CD1c-positive myeloid dendritic cell (primary cell): ENCODE measurements at regions not wholly inside any gene's neighbourhood (a gene's known extent, or its start where the extent isn't known, plus 50 kb on each side); places are given as distances from the start of the nearest gene placed in this dataset.
A peak's percentile ranks its signal among the peaks of the same experiment; 100 is the strongest.

ENCODE experiments used
- DNase-seq: peaks from one replicate; pipeline ENCODE4 v3.0.0-alpha.2; 2016; ENCODE audit errors: extremely low spot score

DNA sequence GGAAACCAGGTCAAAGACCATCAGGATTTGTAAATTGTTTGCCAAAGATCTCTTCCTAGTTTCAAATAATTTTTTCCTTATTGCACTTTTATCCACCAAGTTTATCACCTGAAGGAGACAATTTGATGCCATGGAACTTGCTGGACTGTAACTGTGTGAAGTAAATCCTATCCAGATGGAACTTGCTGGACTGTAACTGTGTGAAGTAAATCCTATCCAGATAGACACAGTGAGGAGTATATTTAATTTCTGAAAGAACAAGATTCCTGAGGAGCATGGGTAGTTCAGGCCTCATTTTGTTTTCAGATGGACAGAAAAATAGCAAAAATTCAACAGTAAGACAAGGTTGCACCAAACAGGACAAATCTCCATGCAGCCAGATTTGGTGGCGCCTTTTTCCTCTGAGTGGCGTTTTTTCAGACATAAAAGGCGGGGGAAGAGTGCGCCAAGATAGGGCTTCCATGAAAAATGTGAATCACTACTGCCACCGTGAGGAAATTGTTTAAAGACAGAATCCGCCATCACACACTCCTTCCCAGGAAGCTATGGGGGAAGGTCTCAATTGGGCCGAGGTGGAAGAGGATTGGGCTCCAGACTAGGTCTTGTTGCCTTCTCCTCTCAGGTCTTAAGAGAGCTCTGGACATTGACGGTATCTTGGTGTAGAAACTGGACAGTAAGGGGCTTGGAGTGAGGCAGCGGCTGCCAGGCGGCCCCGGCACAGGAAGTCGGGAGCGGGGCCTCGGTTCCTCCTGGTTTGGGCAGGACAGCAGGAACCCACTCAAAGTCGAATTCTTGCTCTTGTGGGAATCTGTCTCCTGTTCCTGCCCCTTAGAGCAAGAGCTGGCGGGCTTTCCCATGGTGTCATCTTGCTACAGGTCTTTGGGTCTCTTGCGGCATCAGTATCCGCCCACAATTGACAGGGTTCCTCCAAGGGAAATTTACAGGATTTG is 234.7 kb downstream of the OR13H1 start:
- DNase-seq, result no peak

DNA sequence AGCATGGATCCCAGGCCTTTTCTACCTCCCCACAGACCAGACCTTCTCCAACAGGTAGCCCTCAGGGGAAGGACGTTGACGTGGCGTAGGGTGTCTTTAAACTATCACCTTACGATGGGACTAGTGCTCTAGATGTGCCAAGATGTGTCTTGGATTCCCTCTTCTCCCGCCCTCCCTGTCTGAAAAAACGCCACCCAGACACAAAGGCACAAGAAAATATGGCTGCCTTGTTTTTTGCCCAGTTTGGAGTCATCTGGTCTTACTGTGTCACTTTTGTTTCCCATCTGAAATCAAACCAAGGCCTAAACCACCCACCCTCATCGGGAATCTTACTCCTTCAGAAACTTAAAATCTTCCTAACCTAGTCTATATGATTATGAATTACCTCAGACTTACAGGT is 235.4 kb downstream of the OR13H1 start:
- no peak for DNase-seq

DNA sequence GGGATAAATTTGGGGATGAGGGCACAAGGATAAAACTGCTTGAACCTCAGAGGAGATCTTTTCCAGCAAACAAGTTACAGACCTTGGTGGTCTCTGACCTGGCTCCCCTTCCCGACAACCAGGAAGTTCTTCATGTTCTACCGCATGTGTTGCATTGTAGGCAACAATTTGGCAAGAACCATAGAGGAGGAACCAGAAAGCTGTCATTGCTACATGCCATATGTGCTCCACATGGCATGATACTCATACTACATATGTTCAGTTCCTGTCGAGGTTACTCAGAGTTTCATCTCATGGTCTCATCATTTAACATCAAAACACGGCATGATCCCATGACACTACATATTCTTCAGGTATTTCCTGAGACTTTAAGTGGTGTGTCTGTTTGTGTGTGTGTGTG is 235.9 kb downstream of the OR13H1 start:
- no peak for DNase-seq

DNA sequence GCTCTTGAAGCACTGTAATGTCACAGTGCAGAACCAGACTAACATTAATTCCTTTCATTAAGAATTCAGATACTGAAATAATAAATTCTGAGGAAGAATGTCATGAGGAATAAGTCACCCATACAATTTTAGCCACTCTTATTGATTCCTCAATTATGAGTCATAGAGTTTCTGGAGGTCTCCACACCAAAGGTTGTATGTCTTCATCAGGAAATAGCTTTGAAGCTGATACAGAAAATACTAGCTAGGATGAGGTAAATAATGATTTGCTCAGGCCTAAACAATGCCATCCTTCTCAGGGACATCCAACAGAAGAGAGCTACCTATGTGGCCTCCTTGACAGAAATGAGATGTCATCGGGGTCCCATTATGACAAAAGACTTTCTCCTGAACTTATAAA is 238.8 kb downstream of the OR13H1 start:
- DNase-seq, result no peak

DNA sequence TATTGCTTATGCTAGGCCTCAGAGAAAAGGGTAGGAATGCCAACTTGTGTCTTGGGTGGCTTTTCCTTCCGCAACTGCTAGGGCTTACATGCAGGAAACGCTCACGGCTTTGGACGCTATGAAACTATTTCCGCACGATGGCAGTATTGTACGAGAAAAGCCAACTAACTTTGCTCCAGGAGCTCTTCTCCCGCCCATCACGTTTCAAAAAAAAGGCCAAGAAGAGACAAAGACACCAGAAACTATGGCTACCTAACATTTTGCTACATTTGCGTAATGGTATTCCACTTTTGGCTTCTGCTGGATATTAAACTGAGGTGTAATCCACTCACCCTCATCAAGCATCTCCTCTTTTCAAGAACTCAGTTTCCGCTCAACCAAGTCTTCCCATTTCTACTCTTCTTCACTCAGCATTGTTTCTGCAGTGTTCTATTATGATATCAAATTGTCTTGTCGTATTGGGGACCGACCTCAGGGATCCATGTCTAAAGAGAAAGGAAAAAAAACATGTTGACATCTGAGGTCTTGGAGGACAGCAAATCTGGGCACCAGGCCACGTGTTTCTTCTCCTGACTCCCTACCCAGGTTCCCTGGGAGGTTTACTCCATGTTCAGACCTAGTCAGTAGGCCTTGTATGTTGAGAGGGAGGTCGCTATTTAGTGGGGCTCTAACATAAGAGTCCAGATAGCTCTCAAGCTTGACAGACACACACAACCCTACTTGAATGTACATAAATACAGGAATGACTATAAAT is 239.4 kb upstream of the STK26 start:
- DNase-seq, result no peak

DNA sequence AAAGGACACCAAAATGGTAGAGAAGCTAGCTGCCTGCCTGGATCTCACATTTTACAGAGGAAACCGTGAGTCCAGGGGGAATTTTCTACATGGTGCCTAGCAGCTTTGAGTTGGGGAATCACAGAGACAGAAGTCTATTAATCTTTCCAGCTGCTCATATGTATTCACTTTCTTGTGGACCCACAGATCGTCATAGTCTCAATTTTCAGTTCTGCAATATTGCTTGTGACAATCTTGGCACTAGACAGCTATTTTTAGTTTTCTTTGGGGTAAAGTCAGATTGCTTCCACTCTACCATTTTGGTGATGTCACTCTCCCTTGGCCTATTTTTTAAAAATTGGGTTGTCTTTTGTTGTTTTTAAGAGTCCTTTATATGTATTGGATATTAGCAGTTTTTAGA is 233.4 kb upstream of the STK26 start:
- no peak for DNase-seq

DNA sequence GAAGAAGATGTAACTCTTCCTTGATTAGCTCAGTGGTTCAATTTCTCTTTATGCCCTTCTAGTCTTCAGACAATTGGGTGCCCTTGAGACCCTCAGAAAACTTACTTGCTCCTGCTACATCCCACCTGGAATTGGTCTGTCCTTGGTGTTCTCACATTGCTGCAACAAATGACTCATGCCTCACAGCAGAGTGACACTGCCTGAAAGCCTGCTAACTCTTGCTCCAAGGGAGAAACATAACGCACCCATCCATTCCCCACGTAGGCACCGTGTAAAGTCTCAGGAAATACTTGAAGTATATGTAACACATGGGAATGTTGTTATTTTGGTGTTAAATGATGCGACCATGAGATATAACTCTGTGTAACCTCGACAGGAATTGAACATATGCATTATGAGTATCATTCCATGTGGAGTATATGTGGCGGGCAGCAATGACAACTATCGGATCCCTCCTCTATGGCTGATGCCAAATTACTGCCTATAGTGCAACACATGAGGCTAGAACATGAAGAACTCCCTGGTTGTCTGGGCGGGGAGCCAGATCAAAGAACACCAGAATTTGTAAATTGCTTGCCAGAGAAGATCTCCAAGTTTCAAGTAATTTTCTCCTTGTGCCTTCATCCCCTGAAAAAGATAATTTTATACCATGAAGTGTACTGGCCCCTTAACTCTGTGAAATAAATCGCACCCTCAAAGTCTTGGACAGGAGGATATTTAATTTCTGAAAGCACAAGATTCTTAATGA is 231.3 kb upstream of the STK26 start:
- DNase-seq, result no peak

DNA sequence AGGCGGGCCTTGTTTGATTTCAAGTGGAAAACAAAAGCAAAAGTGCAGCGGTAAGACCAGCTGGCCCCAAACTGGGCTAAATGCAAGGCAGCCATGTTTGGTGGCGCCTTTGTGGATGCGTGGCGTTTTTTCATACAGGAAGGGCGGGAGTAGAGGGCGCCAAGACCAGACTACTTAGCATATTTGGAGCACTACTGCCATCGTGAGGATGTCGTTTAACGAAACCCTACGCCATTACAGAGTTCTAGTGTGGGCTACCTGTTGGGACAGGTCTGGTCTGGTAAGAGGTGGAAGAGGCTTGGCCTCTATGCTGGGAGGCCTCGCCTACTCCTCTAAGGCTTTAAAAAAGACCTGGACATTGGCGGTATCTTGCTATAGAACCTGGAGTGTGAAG is 230.7 kb upstream of the STK26 start:
- DNase-seq, result no peak

DNA sequence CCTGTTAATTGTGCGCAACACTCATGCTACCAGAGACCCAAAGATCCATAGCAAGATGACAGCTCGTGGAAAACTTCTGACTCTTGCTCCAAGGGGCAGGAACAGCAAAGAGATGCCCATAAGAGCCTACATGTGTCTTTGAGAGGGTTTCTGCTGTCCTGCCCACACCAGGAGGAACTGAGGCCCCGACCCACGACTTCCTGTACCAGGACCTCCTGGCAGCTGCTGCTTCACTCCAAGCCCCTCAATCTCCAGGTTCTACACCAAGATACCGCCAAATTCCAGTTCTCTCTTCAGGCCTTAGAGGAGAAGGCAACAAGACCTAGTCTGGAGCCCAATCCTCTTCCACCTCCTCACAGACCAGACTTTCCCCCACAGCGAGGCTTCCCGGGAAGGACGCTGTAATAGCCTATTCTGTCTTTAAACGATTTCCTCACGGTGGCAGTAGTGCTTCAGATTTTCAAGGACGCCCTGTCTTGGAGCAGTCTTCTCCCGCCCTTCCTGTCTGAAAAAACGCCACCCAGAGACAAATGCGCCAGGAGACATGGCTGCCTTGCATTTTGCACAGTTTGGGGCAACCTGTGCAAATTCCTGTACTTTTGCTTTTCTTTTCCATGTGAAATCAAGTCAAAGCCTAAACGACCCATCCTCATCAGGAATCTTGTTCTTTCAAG is 230.2 kb upstream of the STK26 start:
- no peak for DNase-seq

DNA sequence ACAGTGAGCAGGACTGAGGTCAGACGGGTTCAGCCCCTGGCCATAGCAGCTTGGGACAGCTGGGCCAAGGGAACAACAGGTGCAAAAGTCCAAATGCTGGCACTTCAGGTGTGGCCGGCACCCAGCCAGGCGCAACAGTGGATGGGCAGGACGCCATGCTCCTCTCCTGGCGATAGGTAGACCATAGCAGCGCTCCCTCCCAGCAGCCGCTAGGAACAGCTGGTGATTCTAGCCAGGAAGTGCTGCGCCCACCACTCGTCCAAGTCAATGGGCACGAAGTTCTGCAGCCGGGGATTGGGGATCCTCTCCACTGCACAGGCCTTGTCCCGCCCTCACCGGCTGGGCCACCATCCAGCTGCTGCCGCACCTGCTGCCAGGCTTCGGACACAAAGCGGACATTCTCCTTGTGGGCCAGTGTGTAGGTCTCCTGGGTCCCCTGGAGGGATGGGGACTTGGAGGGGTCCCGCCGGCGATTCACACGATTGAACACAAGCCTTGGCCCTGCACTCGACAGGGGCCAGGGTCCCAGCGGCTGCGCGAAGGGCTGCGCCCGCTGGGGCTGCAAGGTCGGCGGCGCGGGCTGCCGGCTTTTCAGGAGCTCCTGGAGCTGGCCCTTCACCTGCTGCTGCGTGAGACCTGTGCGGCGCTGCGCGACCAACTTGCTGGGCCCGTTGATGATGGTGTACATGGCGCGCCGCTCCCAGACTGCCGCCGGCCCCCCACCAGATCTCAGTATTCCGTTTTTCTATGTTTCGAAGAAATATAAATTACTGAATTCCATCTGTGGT is 227.5 kb upstream of the STK26 start:
- no peak for DNase-seq

DNA sequence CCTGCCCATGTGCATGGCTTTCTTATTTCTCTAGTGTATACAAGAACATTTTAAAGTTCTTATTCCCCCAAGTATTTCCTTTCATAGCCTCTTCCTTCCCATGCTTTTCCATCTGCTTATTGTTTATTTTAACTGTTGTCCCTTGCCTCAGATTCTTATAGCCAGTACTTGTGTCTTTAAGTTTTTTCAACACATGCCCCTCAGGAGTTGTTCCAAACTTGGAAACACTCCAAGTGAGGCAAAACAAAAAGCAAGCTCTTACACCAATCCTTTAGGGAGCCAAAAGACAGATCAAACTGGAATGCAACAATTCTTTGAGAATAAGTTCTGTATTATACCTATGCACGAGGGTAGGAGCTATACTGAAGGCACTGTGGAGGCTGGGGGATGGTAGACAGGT is 222.0 kb upstream of the STK26 start:
- DNase-seq, result no peak

DNA sequence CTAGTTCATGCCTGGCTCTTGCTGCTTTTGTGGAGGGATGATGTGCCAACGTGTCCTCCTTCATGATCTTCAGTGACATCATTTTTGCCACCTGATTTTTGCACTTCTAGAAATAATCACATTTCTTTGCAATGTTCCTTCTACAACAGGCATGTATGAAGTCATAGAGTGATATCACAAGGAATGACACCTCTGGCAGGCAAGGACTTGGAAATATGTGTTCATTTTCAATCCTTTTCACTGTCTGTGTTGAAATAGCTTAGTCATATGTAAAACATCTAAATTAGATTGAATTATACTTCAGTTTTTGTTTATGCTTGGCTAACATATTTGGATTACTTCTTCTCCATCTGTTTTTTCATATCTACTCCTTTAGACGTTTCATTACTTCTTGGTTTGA is 221.2 kb upstream of the STK26 start:
- no peak for DNase-seq

DNA sequence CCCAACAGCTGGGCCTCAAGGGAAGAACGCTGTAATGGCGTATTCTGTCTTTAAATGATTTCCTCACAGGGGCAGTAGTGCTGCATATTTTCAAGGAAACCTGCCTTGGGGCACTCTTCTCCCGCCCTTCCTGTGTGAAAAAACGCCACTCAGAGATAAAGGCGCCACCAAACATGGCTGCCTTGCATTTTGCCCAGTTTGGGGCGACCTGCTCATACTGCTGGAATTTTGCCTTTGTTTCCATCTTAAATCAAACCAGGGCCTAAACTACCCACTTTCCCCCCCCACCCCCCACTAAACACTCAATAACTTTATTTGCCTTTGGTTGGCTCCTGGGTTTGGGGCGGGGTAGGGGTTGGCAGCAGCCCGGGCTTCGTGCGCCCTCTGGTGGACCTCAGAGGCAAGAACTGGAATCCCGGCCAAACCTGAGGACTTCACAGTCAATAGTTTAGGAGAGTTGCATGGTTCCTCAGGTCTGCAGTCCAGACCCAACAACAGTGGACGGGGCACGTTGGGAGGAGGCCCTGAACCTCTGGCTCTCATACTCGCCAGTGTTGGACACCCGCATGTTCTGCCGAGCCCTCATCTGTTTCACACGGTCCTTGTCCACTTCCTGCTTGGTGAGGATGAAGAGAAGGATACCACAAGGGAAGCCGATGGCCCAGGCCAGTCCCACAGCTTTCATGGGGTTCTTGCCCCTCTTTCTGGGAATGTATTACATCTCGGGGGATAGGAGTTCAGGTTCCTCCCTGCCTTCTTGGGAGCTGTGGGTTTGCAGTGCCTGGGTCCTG is 220.1 kb upstream of the STK26 start:
- DNase-seq, result no peak

DNA sequence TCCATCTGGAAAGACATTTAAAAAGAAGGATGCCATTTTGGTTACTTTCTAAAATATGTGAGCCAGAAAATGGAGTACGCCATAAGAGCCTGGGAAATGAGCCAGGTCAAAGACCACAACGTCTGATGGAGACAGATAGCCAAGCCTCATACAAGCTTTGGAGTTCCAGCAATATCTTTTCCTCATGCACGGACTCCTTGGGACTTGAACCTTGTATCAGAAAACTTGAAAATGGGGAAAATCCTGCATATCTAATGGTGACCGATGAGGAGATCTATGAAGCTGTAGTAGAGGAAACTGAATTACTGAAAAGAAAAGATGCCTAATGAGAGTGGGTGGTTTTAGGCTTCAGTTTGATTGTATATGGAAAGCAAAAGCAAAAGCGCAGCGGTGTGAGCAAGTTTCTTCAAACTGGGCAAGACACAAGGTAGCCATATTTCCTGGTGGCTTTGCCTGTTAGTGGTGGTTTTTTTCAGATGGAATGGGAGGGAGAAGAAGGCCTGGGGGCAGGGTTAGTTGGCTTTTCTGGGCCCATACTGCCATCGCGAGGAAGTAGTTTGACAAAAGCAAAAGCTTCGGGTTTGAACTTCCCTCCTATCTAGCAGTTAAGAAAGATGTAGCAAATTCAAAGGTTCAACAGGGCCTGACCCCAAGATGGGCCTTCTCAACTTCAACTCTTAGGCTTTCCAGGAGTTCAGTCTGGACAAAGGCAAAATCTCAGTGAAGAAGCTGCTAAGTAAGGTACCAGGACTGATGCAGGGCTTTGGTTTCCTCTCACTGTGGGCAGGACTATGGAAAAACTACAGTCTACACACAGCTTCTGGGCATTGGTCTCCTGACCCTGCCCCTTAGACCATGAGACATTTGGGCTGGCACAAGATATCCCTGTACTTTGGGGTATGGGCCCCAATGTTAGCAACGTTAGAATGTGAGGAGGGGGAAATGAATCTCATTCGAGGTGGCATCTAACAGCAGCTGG is 210.0 kb upstream of the STK26 start:
- peak; percentile 87 for DNase-seq

DNA sequence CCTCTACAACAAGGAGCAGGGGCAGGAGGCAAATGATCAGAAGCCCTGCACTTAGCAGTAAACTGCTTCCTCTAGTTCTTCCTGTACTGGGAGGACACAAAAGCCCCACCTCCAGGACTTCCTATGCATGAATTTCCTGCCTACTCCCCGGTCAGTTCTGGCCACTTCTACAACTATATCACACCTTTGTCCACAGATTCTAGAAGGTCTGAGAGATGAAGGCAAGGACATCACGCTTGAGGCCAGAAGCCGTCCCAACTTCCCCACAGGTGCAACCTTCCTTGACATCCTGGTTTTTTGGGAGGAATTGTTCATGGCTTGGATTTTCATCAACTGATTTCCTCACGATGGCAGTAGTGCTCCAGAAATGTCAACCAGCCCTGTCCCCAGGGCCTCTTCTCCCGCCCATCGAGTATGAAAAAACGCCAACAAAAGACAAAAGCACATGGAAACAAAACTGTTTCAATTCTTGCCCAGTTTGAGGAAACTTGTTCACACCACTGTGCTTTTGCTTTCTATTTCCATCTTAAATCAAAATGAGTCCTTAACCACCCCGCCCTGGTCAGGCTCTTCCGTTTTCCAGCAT is 206.5 kb upstream of the STK26 start:
- peak; percentile 89 for DNase-seq

DNA sequence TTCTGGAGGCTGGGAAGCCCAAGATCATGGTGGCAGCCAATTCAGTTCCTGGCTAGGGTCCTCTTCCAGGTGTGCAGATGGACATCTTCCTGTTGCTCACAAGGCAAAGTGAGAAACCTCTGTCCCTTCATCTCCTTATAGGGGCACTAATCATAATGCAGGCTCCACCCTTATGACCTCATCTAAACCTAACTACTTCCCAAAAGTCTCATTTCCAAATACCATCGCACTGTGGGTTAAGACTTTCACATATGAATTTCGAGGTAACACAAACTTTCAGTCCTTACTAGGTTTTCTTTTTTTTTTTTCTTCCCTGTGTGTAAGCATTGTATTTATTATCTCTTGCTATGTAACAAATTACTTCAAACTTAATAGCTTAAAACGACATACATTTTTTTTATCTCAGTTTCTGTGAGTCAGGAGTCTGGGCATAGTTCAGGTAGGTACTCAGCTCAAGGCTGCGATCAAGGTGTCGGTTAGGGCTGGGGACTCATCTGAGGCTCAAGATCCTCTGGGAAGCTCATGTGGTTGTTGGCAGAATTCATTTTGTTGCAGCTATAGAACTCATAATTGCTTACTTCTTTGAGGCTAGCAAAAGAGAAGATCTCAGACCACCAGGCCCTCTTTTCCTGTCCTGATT is 204.7 kb upstream of the STK26 start:
- DNase-seq, result peak; percentile 40

DNA sequence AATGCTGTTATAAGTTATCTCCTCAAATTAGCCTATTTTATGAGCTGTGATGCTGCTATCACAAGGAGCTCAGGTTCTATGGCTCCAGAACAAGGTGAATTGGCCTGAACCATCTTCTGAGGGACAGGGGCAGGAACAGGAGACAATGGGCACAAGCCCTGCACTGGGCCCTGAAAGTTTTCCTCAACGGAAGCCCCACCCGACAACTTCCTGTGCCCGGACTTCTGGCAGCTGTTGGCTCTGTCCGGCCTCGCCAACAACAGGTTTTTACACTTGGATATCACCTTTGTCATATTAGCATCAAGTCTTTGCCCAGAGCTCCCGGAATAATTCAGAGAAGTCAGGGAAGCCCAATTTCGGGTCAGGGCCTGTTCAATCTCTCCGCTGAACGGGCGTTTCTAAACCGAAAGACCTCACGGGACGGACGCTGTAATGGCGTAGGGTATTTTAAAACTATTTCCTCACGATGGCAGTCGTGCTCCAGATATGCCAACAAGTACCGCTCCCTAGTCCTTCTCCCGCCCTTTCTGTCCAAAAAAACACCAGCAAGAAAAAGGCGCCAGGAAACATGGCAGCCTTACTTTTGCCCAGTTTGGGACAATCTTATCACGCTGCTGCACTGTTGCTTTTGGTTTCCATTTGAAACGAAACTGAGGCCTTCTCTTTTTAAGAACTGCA is 201.0 kb upstream of the STK26 start:
- DNase-seq, result no peak

DNA sequence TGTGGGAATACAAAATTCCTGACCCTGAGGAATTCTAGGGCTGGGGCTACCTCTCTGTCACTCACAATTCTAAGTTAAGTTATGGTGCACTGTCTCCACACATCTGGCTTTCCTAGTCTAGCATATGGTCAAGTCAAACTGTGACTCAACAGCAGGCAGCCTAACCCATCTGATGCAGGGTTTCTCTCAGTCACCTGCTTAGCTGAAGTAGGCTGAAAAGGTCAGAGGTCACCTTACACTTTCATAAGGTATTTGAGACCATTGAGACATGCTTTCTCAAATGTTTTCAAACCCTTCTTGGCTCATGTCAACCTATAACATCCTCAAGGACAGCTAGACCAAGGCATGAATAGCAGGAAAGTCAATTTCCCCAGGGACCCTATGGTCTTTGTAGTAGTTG is 196.5 kb upstream of the STK26 start:
- no peak for DNase-seq
